GM12874 (cell line): ENCODE measurements at regions not wholly inside any gene's neighbourhood (a gene's known extent, or its start where the extent isn't known, plus 50 kb on each side); places are given as distances from the start of the nearest gene placed in this dataset.

Source experiments
- CTCF ChIP-seq: IDR thresholded peaks from 2 replicates; pipeline ENCODE4 v1.5.1; 2011; ENCODE audit warnings: low read depth, mild to moderate bottlenecking, control low read depth, low read length, moderate library complexity; ENCODE audit not compliant: insufficient read depth

DNA sequence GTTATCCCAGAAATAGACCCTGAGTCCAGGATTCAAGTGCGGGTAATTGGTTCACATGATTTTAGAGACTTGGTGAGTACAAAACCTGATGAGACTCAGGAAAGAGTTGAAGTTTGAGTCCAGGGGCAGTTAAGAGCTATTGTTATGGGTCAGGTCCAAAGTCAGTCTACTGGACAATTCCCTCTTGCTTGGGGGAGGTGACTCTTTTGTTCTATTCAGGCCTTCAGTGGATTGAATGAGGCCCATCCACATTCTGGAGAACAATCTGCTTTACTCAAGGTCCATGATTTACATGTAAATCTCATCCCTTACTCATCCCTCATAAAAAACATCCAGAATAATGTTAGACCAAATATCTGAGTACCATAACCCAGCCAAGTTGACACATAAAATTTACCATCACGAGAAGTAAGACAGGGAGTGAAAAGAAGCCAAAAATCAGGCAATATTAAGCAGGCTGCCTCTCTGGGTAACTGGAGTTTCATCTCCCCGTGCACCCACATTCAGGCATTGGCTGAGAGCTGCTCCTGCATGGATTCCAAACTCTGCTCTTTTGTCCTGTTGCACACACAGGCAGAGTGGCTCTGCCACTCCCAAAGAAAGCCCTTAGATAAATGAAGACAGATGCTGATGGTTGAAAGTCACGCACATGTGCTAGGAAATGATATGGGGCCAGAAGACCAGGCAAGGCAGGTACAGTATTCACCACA, 156.0 kb upstream of the SALL1 start:
- TF ChIP-seq CTCF, result no peak

GRCh38 chr16:51306116-51306515, 155.0 kb upstream of the SALL1 start:
- no peak for TF ChIP-seq CTCF

- TF ChIP-seq CTCF, result no peak
These were observed 154.3 kb upstream of the SALL1 start for GRCh38 chr16:51305337-51305736.

- TF ChIP-seq CTCF, result no peak
These were observed 151.0 kb upstream of the SALL1 start for GRCh38 chr16:51302042-51302441.

DNA sequence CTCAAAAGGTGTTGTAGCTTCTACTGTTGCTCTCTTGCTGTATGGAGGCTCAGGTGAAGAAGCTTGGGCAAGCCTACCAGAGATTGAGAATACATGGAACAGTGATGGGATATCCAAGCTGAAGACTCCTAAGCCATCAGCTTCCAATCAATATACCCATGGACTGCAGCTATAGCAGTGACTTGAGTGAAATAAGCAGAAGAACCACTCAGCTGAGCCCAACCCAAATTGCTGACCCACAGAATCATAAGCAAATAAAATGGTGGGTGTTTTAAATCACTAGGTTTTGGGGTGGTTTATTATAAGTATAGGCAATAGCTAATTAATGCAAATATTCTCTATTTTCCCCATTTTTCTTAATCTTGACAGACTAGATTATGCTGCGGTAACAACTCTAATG, 147.7 kb upstream of the SALL1 start:
- no peak for TF ChIP-seq CTCF

- TF ChIP-seq CTCF, result no peak
These were observed 139.6 kb upstream of the SALL1 start for GRCh38 chr16:51290442-51291285.

DNA sequence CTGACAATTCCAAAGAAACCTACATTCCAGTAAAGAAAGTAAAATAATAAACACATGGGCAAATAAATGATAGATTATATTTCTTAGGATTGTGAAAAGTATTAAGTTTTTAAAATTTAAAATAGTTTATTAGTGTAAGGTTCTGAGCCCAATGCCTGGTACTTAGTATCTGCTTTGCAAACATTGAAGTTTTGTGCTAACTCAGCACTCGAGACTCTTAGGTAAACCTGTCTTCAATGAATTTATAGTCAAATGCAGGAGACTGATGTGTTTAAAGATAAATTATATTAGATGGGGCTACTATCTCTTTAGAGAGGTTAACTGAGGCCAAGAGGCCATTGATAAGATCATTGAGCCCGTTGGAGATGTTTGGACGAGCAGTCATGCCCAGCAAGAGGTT, 138.3 kb upstream of the SALL1 start:
- TF ChIP-seq CTCF, result no peak
